Esophagus muscularis mucosa (tissue), 4 donors: ENCODE measurements at regions not wholly inside any gene's neighbourhood (a gene's known extent, or its start where the extent isn't known, plus 50 kb on each side); places are given as distances from the start of the nearest gene placed in this dataset.

Experiments used
- DNase-seq: peaks from one replicate; pipeline ENCODE4 v3.0.0-alpha.2; 2017; ENCODE audit errors: extremely low spot score
- H3K27ac ChIP-seq, 4 donors: fragments of 200-600 bp; sonication (generic); replicated peaks in 1 of 4; 1 replicate in 3 of 4; 2 replicates in 1 of 4; pipeline ENCODE4 v1.5.1; 2016 to 2019; ENCODE audit warnings: mild to moderate bottlenecking in 1 of 4
- H3K27me3 ChIP-seq, 4 donors: fragments of 200-600 bp; sonication (generic); one replicate each; pipeline versions ENCODE4 v1.5.1 to v1.6.0; 2016 to 2019
- H3K36me3 ChIP-seq, 4 donors: fragments of 200-600 bp; sonication (generic); one replicate each; pipeline ENCODE4 v1.5.1; 2016 to 2019
- H3K4me1 ChIP-seq, 4 donors: fragments of 200-600 bp; sonication (generic); one replicate each; pipeline ENCODE4 v1.5.1; 2016 to 2019
- H3K4me3 ChIP-seq, 4 donors: fragments of 200-600 bp; sonication (generic); 1 replicate in 2 of 4; 2 replicates in 2 of 4; pipeline ENCODE4 v1.5.1; 2016 to 2019; ENCODE audit warnings: mild to moderate bottlenecking in 4 of 4, moderate library complexity in 1 of 4
- H3K9me3 ChIP-seq, 4 donors: fragments of 200-600 bp; sonication (generic); 1 replicate in 3 of 4; 2 replicates in 1 of 4; pipeline ENCODE4 v1.5.1; 2016 to 2019
- CTCF ChIP-seq, 3 experiments: fragments of 200-600 bp in 2 of 3; fragments of 450-650 bp in 1 of 3; sonication (generic) in 2 of 3; IDR thresholded peaks; one replicate each; pipeline ENCODE4 v1.5.1; 2017 to 2019; ENCODE audit warnings: antibody characterized with exemption in 3 of 3, mild to moderate bottlenecking in 2 of 3, moderate library complexity in 1 of 3
- EP300 ChIP-seq: sonication (generic); formaldehyde crosslinking; IDR thresholded peaks from one replicate; pipeline ENCODE4 v1.6.1; 2017; ENCODE audit warnings: antibody characterized with exemption
- POLR2A ChIP-seq: fragments of 450-650 bp; IDR thresholded peaks from one replicate; pipeline ENCODE4 v1.6.1; 2017; ENCODE audit warnings: antibody characterized with exemption, moderate library complexity, mild to moderate bottlenecking, low read depth
- POLR2AphosphoS5 ChIP-seq, 2 donors: sonication (generic); formaldehyde crosslinking; IDR thresholded peaks; one replicate each; pipeline ENCODE4 v1.6.1; 2017; ENCODE audit warnings: antibody characterized with exemption in 2 of 2
- WGBS: methylation state at CpG from one replicate; pipeline ENCODE4 v1.1.5; 2018; 5-methylcytosine and 5-hydroxymethylcytosine counted together
- intact Hi-C: fragments of 100-400 bp; cut with DNase I; formaldehyde crosslinking; loops from one replicate; pipeline ENCODE4 v1.15.1; 2023

GRCh38 chr11:38208951-38209350, 1610.9 kb upstream of the RAG2 start:
- intact Hi-C loops, result no loop called here
- Histone ChIP-seq H3K27ac (no peak overlapping the region), H3K9me3 (peaks cover 0 to 3% (median 0%) of the 10 kb centered on the region in 4 donors), H3K4me3 (no peak overlapping the region), H3K4me1 (no peaks in the 10 kb centered on the region), H3K36me3 (no peaks in the 10 kb centered on the region), H3K27me3 (no peaks in the 10 kb centered on the region)
- TF ChIP-seq CTCF (IDR thresholded peaks at IDR 0.05) (no peak), EP300 (no peak), POLR2AphosphoS5 (IDR thresholded peaks at IDR 0.05) (no peak), POLR2A (no peak)
- 74% methylated on average over 2 of the region's 2 CpGs for WGBS
- DNase-seq, result no peak

- no peak for DNase-seq
- no peak overlapping the region for H3K27ac ChIP-seq
- H3K4me1 ChIP-seq, result no peaks in the 10 kb centered on the region
- no peak for TF ChIP-seq CTCF (IDR thresholded peaks at IDR 0.05)
- no peak for TF ChIP-seq EP300
- no peak for TF ChIP-seq POLR2A
- no peak for TF ChIP-seq POLR2AphosphoS5 (IDR thresholded peaks at IDR 0.05)
- H3K9me3 ChIP-seq, result peaks cover 0 to 3% (median 0%) of the 10 kb centered on the region in 4 donors
- no peaks in the 10 kb centered on the region for H3K36me3 ChIP-seq
- intact Hi-C loops, result no loop called here
- no peaks in the 10 kb centered on the region for H3K27me3 ChIP-seq
- 71% methylated on average over 2 of the region's 2 CpGs for WGBS
- H3K4me3 ChIP-seq, result no peak overlapping the region
These were observed 1608.6 kb upstream of the RAG2 start for GRCh38 chr11:38206663-38207062.

GRCh38 chr11:38191101-38191500, 1593.1 kb upstream of the RAG2 start:
- DNase-seq, result no peak
- no peaks in the 10 kb centered on the region for H3K36me3 ChIP-seq
- no peaks in the 10 kb centered on the region for H3K9me3 ChIP-seq
- H3K4me1 ChIP-seq, result no peaks in the 10 kb centered on the region
- intact Hi-C loops, result no loop called here
- WGBS, result 76% methylated on average over 1 of the region's 1 CpG
- no peak overlapping the region for H3K27ac ChIP-seq
- H3K27me3 ChIP-seq, result no peaks in the 10 kb centered on the region
- no peak for TF ChIP-seq EP300
- no peak for TF ChIP-seq POLR2A
- no peak for TF ChIP-seq POLR2AphosphoS5 (IDR thresholded peaks at IDR 0.05)
- H3K4me3 ChIP-seq, result no peak overlapping the region

- 32% methylated on average over 1 of the region's 1 CpG for WGBS
These were observed 1584.3 kb upstream of the RAG2 start for GRCh38 chr11:38182126-38182866.

More at GRCh38 chr11:38182126-38182866, 1584.3 kb upstream of the RAG2 start:
- no peaks in the 10 kb centered on the region for H3K27me3 ChIP-seq
- no peaks in the 10 kb centered on the region for H3K36me3 ChIP-seq
- H3K4me3 ChIP-seq, result no peak overlapping the region
- no peak overlapping the region for H3K27ac ChIP-seq
- no peak for DNase-seq
- H3K4me1 ChIP-seq, result no peaks in the 10 kb centered on the region
- no peaks in the 10 kb centered on the region for H3K9me3 ChIP-seq
- intact Hi-C loops, result no loop called here
- no peak for TF ChIP-seq EP300
- no peak for TF ChIP-seq CTCF (IDR thresholded peaks at IDR 0.05)
- no peak for TF ChIP-seq POLR2AphosphoS5 (IDR thresholded peaks at IDR 0.05)
- no peak for TF ChIP-seq POLR2A
